Vagina (tissue), 2 donors: ENCODE measurements at regions not wholly inside any gene's neighbourhood (a gene's known extent, or its start where the extent isn't known, plus 50 kb on each side); places are given as distances from the start of the nearest gene placed in this dataset.

ENCODE experiments used
- POLR2A ChIP-seq, 2 donors: fragments of 450-650 bp; IDR thresholded peaks; one replicate each; pipeline ENCODE4 v1.6.1; 2017; ENCODE audit warnings: antibody characterized with exemption in 2 of 2, mild to moderate bottlenecking in 2 of 2, moderate library complexity in 2 of 2
- TF ChIP-seq, protein P1 (sequence below), 3 experiments: fragments of 450-650 bp in 2 of 3; fragments of 200-600 bp in 1 of 3; sonication (generic) in 1 of 3; IDR thresholded peaks; one replicate each; pipeline ENCODE4 v1.5.1; 2017 to 2019; ENCODE audit warnings: antibody characterized with exemption in 3 of 3, mild to moderate bottlenecking in 2 of 3, moderate library complexity in 2 of 3

DNA sequence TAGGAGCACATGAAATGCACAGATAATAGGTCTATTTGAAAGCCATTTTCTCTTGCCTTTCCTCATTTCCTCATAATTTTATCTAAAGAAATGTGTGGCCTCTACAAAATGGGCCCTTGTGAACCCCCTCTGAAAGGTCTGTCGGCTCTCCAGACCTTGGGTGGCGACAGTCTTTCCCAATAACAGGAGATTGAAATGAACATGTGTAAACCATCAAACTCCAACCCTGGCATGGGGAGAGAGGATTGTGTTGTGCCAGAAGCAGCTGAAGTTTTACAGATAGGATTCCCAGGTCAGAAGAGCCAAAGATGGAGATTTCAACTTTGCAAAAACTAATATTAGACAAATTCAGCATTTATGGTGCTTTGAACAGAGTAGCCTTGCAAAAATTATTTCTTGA lies 277.1 kb upstream of the ECI2 start:
- no peak for TF ChIP-seq POLR2A (IDR thresholded peaks at IDR 0.05)
- TF ChIP-seq, protein P1, sequence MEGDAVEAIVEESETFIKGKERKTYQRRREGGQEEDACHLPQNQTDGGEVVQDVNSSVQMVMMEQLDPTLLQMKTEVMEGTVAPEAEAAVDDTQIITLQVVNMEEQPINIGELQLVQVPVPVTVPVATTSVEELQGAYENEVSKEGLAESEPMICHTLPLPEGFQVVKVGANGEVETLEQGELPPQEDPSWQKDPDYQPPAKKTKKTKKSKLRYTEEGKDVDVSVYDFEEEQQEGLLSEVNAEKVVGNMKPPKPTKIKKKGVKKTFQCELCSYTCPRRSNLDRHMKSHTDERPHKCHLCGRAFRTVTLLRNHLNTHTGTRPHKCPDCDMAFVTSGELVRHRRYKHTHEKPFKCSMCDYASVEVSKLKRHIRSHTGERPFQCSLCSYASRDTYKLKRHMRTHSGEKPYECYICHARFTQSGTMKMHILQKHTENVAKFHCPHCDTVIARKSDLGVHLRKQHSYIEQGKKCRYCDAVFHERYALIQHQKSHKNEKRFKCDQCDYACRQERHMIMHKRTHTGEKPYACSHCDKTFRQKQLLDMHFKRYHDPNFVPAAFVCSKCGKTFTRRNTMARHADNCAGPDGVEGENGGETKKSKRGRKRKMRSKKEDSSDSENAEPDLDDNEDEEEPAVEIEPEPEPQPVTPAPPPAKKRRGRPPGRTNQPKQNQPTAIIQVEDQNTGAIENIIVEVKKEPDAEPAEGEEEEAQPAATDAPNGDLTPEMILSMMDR (IDR thresholded peaks at IDR 0.05), result no peak
